GM19397 (cell line): ENCODE measurements at regions not wholly inside any gene's neighbourhood (a gene's known extent, or its start where the extent isn't known, plus 50 kb on each side); places are given as distances from the start of the nearest gene placed in this dataset.

Experiments used
- ATAC-seq: cut with Tn5 transposase; IDR thresholded peaks from one replicate; pipeline ENCODE4 v1.9.1; 2021; ENCODE audit warnings: mild to moderate bottlenecking, moderate library complexity; ENCODE audit not compliant: unreplicated experiment

DNA sequence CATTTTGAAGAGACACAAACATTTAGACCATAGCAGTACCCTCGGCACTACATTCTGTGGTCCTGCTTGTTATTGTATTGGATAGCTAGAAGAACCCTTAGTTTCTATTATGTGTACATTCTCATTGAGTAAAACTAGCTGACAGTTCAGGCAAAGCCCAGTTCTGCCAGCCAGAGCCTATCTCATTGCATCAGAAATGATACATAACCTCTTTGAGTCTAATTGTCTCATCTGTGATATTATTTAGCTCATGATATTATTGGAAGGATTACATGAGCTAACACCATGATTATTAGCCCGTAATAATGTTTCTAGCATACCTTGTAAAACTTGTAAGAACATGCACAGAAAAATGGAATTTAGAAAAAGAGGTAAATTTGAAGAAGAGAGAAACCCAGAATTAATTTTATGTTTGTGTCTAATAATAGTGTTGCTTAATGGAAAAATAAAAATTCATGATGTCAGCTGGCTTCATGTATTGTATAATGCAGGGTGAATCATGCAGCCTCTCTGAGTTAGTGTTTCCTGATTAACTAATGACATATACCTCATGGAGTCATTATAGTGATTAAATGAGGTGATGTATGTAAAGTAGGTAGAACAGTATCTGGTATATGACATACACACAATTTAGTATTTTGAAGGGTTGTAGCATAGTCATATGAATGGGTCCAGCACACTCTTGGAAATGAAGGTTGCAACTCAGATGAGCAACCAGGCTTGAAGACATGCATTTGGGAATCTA lies 339.4 kb upstream of the GRM7 start:
- ATAC-seq: no peak

- ATAC-seq: no peak
Measured at GRCh38 chr3:6522191-6522590, 338.7 kb upstream of the GRM7 start.

GRCh38 chr3:6523043-6523442 lies 337.9 kb upstream of the GRM7 start:
- no peak for ATAC-seq

- ATAC-seq: no peak
Measured at GRCh38 chr3:6524479-6524878, 336.4 kb upstream of the GRM7 start.

- ATAC-seq: no peak
Measured at GRCh38 chr3:6526321-6526720, 334.6 kb upstream of the GRM7 start.

GRCh38 chr3:6526861-6527260 lies 334.1 kb upstream of the GRM7 start:
- no peak for ATAC-seq

- no peak for ATAC-seq
Measured at GRCh38 chr3:6528951-6529350, 332.0 kb upstream of the GRM7 start.

GRCh38 chr3:6531153-6531552 lies 329.8 kb upstream of the GRM7 start:
- no peak for ATAC-seq

DNA sequence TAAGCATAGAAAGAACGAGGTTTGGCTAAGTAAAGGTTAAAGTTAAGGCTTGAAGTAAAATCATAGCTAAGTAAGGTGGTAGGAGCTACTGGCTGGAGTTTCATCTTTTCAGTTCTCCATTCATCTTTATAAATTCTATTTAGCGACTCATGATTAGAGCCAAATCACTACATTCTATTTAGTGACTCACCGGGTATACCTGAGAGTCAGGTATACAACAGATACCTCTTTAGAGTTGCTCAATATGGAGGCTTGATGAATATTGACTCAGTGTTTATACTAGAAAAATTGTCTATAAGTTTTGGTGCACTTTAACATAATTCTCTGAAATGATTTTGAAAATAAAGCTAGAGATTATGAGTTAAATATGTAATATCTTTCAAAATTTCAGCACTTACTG lies 328.8 kb upstream of the GRM7 start:
- no peak for ATAC-seq

- ATAC-seq: no peak
Measured at GRCh38 chr3:6540981-6541380, 319.9 kb upstream of the GRM7 start.

DNA sequence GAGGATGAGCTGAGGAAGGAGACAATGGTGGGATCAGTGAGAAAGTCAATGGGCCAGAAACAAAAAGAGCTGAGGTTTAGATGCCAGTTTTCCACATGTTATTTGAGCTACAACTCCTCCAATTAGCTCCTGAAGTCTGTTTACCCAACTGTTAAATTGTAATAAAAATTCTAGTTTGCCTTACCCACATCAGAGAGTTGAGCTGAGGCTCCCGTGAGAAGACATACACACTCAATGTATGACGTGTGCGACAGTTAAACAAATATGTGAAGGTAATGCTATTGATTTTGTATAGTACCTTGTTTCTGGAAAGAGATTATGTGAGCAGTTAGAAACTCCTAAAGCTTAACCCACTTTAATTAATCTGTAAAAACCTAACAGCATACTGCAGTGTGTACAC lies 318.1 kb upstream of the GRM7 start:
- ATAC-seq: no peak

GRCh38 chr3:6549296-6549695 lies 311.6 kb upstream of the GRM7 start:
- ATAC-seq: no peak

DNA sequence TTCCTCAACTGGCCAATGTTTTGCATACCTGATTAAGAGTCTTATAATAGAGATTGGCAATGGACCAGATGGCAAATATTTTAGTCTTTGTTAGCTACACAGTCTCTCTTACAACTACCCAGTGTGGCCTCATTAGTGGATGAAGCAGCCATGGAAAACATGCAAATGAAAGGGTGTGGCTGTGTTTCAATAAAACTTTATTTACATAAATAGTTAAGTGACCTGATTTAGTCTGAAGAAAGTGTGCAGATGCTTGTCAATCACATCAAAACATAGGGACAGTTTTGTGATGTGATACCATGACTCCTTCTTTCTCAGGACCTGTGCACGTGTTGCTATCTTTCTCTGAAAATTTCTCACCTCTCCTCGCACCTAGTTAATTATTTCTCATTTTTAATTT lies 309.8 kb upstream of the GRM7 start:
- ATAC-seq: no peak

GRCh38 chr3:6560259-6560658 lies 300.7 kb upstream of the GRM7 start:
- ATAC-seq: no peak

GRCh38 chr3:6567241-6567640 lies 293.7 kb upstream of the GRM7 start:
- ATAC-seq: no peak

GRCh38 chr3:6568999-6569493 lies 291.9 kb upstream of the GRM7 start:
- no peak for ATAC-seq

DNA sequence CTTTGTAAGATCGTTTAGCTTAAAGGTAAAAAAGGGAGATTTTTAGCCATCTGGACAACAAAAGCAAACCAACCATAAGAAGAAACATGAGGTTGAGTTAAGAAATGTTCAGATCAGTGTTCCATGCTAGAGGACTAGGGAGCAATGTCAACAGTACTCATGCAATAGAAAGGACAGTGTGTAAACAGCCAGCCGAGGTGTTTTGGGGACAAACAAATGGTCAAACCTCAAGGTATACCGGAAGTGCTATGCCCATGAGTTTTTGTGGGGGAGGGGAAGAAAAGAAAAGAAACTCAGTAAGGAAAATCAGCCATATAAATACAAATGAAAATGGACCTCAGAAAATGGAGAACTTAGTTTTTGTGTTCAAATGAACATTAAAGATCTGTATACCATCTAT lies 289.5 kb upstream of the GRM7 start:
- ATAC-seq: no peak

- no peak for ATAC-seq
Measured at GRCh38 chr3:6577584-6577983, 283.3 kb upstream of the GRM7 start.

- ATAC-seq: no peak
Measured at GRCh38 chr3:6578526-6578925, 282.4 kb upstream of the GRM7 start.

GRCh38 chr3:6580808-6581207 lies 280.1 kb upstream of the GRM7 start:
- no peak for ATAC-seq

- no peak for ATAC-seq
Measured at GRCh38 chr3:6585360-6585759, 275.6 kb upstream of the GRM7 start.

DNA sequence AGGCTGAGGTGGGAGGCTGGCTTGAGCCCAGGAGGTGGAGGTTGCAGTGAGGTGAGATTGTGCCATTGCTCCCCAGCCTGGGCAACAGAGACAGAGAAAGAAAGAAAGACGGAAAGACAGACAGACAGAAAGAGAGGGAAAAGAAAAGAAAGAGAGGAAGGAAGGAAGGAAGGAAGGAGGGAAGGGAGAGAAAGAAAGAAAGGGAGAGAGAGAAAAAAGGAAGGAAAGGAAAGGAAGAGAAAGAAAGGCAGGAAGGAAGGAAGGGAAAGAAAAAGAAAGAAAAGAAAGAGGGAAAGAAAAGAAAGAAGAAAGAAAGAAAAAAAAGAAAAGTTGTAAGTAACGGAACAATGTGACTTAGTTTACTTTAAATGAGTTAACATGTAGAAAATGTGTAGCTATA lies 260.7 kb upstream of the GRM7 start:
- no peak for ATAC-seq

DNA sequence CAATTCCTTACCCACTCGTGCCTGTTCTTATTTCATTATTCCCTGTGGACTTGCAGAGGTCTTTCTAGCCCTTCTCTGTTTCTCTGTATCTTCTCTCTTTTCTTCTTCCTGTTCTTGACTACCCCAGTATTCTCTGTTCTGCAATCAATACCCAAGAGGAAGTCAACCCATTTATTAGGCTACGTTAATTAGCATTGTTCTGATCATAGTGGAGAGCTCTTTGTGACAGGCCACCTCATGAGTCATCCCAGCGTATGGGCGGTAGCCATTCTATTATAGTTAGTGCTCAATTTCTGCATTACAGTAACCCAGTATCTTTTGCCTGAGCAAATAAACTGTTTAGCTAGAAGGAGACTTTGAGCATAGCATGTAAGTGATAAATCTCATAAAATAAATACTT lies 259.5 kb upstream of the GRM7 start:
- ATAC-seq: no peak
